ENCODE measurements at regions not wholly inside any gene's neighbourhood (a gene's known extent, or its start where the extent isn't known, plus 50 kb on each side); places are given as distances from the start of the nearest gene placed in this dataset.

DNA sequence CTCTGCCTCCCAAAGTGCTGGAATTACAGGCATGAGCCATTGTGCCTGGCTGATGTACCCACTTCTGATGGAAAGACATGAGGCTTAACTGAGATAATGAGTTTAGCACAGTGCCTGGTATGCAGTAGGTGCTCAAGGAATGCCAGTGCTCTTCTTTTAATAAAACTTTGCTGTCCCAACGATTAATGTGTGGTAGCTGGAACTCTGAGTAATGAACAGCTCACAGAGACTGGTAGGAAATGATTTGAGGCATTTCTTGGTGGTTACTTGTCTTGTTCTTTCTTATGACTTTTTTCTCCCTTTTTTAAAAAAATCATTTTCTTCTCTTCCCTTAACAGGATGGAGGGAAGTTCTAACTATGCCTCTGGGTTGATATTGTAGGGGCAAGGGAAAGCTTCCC, 235.7 kb upstream of the PWP1 start:
- DNase-seq: no peak

DNA sequence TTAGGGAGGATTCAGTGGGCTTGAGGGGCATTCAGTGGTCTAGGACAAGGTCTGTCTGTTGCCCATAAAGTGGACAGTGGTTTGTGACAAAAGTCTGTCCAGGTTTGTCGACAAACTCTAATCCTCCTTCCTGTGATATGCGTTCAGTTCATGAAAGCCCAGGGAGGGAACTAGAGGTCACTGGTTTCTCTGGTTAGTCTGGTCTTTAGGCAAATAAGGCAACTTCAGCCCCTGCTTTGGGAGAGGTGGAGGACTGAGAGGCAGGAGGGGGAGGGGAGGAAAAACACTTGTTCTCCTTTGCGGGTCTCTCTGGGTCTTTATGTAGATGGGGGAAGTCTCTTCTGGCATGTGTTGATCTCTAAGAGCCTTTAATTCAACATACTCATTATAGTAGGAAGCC, 235.1 kb upstream of the PWP1 start:
- DNase-seq: no peak

DNA sequence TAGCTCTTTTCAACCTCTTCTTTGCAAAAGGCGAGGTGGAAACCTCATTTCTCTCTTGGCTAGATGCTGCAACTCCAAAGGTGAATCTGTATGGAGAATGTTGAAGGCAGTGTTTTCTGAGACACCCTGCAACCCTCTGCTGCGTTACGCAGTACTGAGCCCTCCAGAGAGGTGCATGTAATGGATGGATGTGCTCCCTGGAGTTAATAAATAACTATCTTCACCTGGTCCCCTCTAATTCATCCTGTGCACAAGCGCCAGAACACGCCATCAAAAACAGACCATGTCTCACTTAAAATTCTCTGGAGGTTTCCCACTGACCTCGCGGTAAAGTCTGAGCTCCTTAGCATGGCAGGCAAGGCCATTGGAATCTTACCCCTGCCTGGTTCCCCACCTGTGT, 234.4 kb upstream of the PWP1 start:
- no peak for DNase-seq

DNA sequence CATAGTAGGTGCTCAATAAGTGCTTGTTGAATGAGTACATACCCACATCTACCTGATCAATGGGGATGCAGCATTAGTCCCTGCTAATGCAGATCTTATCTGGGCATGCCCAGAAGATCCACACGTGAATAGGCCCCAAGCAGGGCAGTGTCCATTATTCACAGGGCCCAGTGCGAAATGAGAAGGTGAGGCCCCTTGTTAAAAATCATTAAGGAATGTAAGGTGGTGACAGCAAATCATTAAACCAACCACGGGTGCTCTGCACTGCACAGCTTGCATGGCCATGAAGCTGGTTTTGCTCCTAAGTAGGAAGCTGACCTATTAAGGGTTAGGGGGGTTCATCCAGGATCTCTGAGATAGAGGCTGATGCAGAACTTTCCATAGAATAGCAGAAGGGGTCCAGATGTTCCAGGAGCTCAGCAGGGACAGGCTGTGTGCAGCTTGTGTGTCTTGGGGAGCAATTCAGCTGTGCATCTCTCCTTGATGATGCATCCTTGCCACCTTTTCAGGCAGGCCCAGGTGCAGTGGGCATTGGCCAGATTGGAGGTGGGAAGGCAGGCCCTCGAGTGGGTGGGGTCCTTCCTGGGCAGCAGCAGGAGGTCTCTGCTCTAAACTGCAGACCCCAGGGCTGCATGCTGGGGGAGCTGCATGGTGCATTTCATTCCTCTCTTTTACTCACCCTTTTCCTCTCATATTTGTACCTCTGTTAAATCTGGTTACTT, 231.3 kb upstream of the PWP1 start:
- DNase-seq: no peak

DNA sequence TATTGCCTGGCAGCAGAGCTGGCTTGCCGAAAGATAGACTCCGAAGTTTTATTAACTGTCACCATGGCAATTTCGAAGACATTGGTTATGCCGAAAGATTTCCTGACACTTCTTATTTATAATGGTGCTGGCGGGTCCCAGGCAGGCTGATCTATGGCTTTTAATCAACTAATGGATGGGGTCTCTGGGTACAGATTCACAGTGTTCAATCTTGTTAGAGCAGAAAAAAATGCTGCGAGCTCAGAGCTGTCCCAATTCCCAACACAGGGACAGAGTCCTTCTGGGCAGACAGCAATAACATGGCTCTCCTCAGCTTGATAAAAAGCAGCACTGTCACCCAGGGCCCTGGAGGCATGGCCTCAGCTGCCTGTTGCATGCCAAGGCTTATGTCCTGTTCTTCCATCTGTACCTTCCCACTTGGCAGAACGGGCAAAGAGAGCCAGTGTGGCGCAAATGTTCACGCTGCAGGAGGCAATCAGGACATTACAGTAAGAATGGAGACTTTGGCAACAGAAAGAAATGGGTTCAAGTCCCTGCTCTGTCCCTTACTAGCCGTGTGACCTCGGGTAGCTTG, 228.2 kb upstream of the PWP1 start:
- no peak for DNase-seq

DNA sequence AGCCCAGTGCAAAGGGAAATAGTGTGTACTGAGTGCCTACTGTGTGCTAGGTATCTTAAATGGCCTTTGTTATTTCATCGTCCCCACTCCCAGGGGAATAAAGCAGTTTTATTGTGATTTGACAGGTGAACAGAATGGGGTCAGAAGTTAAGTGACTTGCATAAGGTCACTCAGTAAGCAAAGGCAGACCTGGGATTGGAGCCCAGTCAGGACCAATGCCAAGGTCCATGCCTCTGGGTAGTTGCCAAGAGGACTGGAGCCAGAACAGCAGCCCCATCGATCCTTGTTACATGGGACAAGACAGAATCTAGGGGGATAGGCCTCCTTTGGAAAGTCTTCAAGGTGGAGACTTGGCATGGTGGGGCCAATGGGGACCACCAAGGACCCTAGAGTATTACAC, 227.4 kb upstream of the PWP1 start:
- no peak for DNase-seq

DNA sequence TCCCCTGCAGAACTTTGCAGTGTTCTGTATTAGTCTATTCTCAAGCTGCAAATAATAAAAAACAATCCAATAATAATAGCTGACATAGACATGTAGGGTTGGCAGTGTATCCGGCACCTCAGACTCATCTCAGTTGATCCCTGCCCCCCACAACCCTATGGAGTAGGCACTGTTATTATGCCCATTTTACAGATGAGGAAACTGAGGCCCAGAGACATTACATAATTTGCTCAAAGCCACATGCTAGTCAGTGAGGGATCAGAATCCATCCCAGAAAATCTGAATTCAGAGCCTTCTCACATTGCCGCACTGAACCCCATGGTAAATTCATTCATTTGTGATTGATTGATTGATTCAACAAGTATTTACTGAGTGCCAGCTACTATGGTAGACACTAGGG, 226.6 kb upstream of the PWP1 start:
- no peak for DNase-seq

DNA sequence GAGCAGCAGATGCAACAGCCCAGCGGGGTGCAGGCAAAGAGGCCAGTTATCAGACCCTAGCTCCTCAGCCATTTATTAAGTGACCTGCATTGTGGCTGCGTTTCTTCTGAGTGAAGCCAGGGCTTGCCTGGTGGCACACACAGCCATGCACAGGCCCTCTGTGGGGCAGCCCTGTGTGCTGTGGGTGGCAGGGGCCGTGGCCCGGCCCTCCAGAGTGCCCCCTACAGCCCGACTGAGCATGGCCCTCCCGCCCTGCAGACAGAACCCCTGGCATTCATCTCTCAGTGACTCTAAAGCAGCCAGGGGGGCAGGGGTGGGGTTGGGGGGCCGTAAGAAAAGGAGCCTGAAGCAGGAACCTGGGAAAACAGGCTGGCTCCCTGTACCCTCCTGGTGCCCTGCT, 226.0 kb upstream of the PWP1 start:
- DNase-seq: no peak

DNA sequence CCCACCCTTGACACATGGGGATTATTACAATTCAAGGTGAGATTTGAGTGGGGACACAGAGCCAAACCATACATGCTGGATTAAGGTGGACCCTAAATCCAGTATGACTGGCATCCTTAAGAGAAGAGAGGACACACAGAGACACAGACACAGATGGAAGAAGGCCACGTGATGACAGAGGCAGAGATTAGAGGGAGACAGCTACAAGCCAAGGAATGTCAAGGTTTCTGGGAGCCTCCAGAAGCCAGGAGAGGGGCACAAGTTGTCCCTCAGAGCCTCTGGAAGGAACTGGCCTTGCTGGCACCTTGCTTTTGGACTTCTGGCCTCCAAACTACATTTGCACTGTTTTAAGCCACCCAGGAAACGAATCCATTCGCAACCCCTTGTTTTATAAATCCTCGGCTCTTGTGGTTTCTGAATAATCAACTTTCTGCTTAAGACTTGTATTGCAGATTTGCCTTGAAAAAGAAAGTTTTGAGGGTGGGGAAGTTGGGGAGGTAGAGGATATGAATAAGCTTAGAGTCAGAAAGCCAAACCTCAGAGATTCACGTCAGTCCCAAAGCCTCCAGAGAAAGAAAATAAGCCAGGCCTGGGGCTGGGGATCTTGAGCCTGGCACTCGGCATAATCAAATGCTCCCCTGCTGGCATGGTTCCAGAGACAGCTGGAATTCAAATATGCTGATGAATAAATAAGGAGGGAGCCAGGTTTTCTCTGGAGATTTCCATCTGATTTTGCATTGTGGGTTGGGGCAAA, 224.2 kb upstream of the PWP1 start:
- no peak for DNase-seq

DNA sequence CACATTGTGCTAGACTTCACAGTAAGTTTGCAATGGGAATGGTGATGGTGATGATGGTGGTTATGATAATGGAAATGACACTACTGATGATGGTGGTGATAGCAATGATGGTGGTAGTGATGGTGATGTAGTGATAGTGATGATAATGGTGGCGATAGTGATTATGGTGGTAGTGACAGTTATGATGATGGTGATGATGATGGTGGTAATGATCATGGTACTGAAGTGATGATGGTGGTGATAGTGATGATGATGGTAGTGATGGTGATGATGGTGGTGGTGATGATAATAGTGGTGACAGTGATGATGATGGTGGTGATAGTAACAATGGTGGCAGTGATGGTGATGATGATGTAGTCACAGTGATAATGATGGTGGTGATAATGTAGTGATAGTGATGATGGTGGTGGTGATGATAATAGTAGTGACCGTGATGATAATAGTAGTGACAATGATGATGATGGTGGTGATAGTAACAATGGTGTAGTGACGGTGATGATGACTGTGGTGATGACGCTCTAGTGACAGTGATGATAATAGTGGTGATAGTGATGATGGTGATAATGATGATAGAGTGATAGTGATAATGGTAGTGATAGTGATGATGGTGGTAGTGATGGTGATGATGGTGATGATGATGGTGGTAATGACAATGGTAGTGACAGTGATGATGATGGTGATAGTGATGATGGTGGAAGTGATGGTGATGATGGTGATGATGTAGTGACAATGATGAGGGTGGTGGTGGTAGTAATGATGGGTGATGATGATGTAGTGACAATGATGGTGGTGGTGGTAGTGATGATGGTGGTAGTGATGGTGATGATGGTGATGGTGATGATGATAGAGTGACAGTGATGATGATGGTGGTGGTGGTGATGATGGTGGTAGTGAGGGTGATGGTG, 222.9 kb upstream of the PWP1 start:
- no peak for DNase-seq

DNA sequence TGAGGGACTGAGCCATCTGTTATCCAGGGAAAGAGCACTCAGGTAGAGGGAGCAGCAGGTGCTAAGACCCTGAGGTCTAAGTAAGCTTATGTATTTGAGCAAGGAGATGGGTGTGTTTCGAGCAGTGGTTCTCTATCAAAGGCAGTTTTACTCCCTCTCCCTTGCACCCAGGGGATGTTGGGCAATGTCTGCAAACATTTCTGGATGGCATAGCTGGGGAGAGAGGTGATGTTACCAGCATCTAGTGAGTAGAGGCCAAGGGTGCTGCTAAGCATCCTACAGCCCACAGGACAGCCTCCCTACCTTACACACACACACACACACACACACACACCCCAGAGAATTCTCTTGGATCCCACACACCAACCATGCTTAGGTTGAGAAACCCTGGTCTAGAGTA, 221.0 kb upstream of the PWP1 start:
- DNase-seq: no peak

DNA sequence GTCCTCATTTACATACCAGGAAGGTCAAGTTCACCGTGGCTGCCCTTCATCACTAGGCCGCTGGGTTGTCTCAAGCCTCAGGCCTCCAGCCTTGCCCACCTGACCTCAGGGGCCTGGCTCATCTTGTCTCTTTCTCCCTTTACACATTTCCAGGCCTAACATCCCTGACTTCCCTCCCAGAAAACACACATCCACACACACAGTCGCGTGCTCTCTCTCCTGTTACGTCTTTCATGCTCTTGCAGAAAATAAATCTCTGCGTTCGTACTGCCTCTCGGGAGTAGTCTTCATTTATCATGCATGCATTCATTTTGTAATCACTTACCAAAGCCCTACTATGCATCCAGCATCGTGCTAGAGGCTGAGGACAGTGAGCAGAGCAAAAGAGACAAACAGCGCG, 220.0 kb upstream of the PWP1 start:
- DNase-seq: no peak

DNA sequence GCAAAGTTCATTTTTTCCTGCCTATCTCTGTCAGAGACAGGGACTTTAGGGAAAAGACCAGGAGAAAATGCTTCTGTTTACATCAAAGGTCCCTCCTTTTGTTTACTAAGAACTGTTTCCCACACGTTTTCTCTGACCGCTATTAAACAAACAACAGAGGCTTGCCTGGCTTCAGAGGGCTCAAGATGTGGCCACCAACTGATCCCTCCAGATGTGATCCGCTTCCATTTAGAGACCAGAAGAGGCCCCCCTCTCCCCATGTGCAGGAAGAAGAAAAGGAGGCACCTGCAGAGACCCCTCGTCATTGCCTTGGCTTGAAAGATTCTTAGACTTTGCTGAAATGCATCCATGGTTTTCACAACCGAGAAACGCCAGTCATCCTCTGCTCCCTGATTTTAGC, 217.9 kb upstream of the PWP1 start:
- no peak for DNase-seq

DNA sequence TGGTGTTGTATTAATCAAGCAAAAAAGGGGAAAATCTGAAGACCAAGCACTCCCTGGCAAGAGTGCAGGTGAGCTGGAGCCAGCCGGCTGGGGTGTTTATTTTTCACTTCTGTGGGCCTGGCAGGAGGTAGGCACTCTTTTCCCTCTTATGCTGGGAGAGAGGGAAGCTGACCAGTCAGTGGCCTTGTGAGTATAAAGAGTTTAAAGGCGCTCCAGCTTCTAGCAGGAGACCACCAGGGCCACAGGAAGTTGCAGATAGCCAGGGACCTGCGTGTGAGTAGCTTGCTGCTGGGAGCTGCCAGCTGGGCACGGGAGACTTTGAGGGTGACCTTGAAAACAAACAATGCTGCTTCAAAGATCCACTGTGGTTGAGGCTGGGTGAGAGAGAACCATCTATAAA, 217.4 kb upstream of the PWP1 start:
- no peak for DNase-seq

DNA sequence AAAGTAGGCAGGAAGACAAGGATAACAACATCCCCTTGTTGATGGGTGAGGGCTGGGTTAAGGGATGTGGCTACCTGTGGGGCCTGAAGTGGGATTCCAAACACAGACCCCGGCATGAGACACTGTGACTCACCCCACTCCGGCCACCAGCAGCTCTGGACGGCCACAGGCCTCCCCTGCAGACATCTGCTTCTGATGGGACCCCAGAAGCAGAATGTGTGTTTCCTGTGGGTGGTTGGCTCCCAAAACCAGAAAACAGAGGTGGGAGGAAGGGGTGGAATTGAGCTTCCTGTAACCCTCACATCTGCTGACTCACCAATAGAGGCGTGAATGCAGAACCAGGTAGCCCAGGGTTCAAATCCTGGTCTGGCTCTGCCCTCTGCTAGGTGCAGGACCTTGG, 216.6 kb upstream of the PWP1 start:
- no peak for DNase-seq

DNA sequence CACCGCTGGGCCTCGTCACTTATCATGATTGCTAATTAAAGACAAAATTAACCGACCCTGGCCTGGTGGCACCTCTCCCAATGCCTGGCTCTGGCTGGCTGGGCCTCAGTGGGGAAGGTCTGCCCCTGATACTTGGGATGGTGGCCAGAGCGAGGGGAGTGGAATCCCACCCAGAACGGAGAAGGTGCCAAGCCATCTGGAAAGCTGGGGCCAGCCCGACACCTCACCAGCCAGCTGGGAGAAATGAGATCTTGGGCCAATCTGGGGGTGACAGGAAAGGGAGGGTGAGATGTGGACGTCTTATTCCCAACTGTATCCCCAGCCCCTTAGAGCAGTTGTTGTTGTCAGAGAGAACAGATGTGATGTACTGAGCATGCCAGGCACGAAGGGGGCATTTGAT, 215.0 kb upstream of the PWP1 start:
- no peak for DNase-seq

DNA sequence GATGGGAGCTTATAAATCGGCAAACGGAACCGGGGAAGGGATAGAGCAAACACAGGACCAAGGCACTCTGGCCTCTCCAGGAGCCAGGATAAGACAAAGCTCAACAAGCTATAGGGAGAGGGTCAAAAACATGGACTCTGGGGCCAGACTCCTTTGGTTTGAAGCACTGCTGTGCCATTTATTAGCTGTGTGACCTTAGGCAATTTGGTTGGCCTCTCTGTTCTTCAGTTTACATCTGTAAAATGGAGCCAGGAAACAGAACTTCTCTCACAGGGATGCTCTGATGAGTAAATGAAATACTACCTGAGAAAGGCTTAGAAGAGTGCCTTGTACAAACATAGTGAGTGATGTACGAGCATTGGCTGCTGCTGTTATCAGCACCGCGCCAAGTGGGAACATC, 213.3 kb upstream of the PWP1 start:
- DNase-seq: no peak

DNA sequence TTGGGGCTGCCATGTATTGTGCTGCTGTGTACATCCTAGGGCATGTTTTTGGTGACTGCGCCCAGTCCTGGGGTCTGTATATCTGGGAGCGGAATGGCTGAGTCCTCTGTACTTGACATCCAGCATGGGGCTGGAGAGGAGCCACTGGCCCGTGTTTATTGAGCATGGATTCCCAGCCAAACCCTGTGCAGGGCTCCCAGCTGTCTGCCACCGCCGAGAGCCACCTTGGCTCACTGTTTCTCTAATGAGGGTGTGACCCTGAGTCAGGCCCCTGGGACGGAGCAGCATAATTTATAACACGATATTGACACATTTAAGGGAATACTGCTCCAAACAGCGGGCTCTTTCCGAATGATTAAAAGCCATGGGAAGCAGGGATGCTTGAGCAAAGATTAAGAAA, 211.5 kb upstream of the PWP1 start:
- no peak for DNase-seq

DNA sequence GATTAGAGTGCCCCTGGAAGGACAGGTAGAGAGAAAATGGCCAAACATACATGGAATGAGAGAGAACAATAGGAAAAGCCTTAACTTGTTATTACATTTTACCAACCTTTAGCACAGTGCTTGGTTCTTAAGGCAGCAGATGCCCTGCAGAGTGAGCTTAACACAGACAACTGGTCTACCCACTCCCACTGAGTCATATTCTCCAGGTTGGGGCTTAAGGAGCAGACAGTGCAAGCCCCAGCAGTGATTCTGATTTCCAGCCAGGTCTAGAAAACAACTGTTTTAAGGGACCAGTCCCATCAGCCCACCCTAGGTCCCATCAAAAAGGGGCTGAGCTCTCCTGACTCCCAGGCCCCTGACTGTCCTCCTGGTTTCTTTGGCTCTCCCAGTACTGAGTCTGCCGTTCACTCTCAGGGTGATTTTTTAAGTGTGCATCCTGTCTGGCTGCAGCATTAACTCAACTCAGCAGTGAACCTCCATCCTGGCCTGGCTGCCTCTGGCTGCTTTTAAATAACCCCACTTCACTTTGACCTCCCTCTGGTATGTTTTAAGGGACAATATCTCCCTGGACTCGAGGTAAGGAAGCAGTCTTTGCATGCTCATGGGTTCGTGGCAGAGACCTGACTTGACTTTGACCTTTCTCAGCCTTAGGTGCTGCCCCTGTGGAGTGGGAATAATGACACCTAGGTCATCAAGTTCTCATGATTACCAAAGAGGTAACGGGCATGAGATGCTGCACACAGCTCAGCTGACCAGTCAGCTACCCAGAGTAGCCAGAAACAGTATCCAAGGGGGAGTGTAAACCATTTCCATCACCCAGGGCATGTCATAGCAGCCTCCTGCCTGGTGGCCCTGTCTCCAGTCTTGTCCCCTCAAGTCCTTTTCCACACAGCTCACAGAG, 210.7 kb upstream of the PWP1 start:
- DNase-seq: no peak

DNA sequence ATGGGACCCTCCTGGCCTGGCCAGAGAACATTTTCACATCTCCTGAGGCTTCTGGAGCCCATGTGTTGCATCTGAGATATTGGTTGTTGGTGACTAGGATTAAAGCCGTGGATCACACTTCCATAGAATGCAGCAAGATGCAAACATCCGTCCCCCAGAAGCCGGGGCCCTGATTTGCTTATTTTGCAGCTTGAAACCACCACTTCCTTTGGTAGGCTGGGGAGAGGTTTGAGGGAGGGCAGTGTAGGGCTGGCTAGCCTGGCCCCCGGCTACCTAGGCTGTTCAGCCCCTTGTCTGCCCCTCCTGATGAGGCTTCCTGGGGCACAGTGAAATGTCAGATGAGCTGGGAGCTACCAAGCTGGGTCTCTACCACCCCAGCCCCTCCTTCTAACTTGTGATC, 209.7 kb upstream of the PWP1 start:
- DNase-seq: no peak

DNA sequence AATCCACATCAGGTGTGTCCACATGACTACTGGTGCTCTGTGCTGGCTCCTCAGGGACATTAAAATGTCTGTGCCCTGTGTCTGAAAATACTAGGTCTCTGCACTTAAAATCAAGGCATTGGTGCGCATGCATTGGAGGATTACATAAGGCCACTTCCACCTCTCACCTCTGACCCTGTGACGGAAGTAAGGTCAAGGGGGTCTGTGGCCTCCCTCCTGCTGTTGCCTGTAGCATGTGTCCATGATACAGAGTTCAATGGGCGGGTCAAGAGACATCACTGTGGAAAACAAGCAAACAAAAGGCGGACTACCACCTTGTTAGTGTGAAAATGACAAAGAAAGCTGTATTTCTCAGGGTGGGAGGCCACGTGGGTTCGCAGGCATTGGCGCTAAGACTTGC, 208.6 kb upstream of the PWP1 start:
- no peak for DNase-seq

DNA sequence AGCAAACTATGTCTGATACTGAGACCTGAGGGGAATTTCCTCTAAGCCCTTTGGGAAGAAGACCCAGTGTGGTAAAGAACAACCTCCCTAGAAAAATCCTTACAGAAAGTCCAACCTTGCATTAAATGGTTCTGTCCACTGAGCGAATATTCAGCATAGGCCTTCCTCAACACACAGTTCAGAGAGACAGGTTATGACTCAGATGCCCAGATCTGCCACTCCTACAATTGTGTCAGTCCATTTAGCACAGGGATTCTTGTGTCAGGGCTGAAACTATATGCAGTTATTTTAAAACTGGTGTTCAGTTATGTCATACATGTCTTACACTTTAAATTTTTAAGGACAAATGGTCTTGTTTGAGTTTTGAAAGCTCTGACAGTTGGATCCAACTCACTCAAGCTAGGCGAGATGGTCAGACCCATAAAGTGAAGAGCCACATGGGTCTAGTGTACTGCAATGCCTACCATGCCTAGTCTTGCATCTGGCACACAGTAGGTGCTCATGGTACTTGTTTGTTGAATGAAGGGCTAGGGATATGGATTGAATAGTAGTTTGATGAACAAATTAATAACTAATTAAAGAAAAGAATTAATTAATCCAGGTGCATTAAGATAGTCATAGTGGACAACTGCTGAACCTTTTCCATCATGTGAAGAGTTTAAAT, 207.5 kb upstream of the PWP1 start:
- no peak for DNase-seq
